ENCODE measurements at regions not wholly inside any gene's neighbourhood (a gene's known extent, or its start where the extent isn't known, plus 50 kb on each side); places are given as distances from the start of the nearest gene placed in this dataset.

DNA sequence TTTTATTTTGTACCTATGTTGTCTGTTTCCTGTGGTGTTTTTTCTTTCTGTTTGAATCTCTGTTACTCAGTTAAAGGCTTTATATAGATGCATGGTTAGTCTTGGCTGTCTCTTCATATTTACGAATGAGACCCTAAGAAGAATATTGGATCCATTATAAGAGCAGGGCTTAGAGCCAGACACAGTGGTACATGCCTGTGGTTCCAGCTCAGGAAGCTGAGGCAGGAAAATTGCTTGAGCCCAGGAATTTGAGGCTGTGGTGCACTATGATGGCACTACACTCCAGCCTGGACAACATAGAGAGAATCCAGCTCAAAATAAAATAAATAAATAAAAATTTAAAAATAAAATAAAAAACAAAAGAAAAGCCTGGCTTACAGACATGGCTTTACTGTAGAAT is 211.1 kb downstream of the SOD2 start:
- H3K9me3 Mint-ChIP-seq: peaks cover 0 to 10% (median 0%) of the 10 kb centered on the region in 7 donors
- H3K4me1 Mint-ChIP-seq: peaks cover 1% of the 10 kb centered on the region
- Histone ChIP-seq H2AFZ (ENCODE audit: insufficient read depth, low read depth, low read length, poor library complexity, severe bottlenecking) (no peak overlapping the region), H3K4me2 (replicated peaks; ENCODE audit: extremely low read depth, low read length, poor library complexity, severe bottlenecking) (no peak overlapping the region), H3K27ac (ENCODE audit: low read depth in 1 of 2, low read length in 2 of 2) (no peak overlapping the region), H3K79me2 (ENCODE audit: insufficient read depth, low read length) (no peaks in the 10 kb centered on the region), H3K4me1 (ENCODE audit: control insufficient read depth in 1 of 2, insufficient read depth in 2 of 2, low read length in 2 of 2) (no peaks in the 10 kb centered on the region), H4K20me1 (ENCODE audit: insufficient read depth, low read length) (no peaks in the 10 kb centered on the region), H3K9ac (ENCODE audit: insufficient read depth, low read length, poor library complexity, severe bottlenecking) (no peak overlapping the region), H3K36me3 (replicated peaks in 1 of 2; ENCODE audit: control insufficient read depth in 1 of 2, insufficient read depth in 2 of 2, low read length in 2 of 2) (no peaks in the 10 kb centered on the region), H3K9me3 (replicated peaks in 1 of 2; ENCODE audit: control insufficient read depth in 1 of 2, insufficient read depth in 1 of 2, low read length in 2 of 2) (no peaks in the 10 kb centered on the region), H3K4me3 (replicated peaks in 1 of 3; ENCODE audit: low read depth in 2 of 3, low read length in 3 of 3) (no peak overlapping the region), H3K27me3 (ENCODE audit: control insufficient read depth in 2 of 2, insufficient read depth in 2 of 2, low read length in 2 of 2) (no peaks in the 10 kb centered on the region)
- TF ChIP-seq, protein P1, sequence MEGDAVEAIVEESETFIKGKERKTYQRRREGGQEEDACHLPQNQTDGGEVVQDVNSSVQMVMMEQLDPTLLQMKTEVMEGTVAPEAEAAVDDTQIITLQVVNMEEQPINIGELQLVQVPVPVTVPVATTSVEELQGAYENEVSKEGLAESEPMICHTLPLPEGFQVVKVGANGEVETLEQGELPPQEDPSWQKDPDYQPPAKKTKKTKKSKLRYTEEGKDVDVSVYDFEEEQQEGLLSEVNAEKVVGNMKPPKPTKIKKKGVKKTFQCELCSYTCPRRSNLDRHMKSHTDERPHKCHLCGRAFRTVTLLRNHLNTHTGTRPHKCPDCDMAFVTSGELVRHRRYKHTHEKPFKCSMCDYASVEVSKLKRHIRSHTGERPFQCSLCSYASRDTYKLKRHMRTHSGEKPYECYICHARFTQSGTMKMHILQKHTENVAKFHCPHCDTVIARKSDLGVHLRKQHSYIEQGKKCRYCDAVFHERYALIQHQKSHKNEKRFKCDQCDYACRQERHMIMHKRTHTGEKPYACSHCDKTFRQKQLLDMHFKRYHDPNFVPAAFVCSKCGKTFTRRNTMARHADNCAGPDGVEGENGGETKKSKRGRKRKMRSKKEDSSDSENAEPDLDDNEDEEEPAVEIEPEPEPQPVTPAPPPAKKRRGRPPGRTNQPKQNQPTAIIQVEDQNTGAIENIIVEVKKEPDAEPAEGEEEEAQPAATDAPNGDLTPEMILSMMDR (IDR thresholded peaks at IDR 0.05): no peak
- H3K27ac Mint-ChIP-seq: no peak overlapping the region
- H3K27me3 Mint-ChIP-seq (ENCODE audit: low read depth in 3 of 3): peaks cover 1 to 6% (median 5%) of the 10 kb centered on the region in 3 donors
- WGBS (ENCODE audit: insufficient coverage): 100% methylated on average over 1 of the region's 1 CpG
- H3K4me3 Mint-ChIP-seq: no peak overlapping the region
- DNase-seq: no peak
- intact Hi-C loops (cut with micrococcal nuclease): no loop called here
- H3K36me3 Mint-ChIP-seq: no peaks in the 10 kb centered on the region

DNA sequence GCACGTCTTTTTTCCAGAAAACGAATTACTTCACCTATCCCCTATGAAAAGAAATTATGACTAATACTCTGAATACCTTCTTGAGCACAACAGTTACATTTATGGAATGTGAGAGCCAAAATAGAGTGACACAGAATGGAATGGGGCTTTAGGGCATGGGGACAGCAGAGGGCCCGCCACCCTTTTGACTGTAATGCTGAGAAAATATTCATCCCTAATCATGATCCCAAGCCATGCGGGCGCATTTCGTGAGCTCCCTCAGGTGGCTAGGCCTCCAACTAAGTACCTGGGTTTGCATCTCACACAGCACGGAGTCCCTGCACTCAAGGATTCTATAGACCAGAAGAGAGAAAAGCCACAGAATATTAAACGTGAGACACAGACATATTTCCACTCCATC is 212.6 kb downstream of the SOD2 start:
- H2AFZ ChIP-seq (ENCODE audit: insufficient read depth, low read depth, low read length, poor library complexity, severe bottlenecking): no peak overlapping the region
- H3K9me3 ChIP-seq (replicated peaks in 1 of 2; ENCODE audit: control insufficient read depth in 1 of 2, insufficient read depth in 1 of 2, low read length in 2 of 2): no peaks in the 10 kb centered on the region
- H3K9me3 Mint-ChIP-seq: peaks cover 0 to 10% (median 0%) of the 10 kb centered on the region in 7 donors
- peaks cover 1% of the 10 kb centered on the region for H3K4me1 Mint-ChIP-seq
- H3K27ac Mint-ChIP-seq: no peak overlapping the region
- no peak overlapping the region for H3K4me2 ChIP-seq (replicated peaks; ENCODE audit: extremely low read depth, low read length, poor library complexity, severe bottlenecking)
- H3K4me1 ChIP-seq (ENCODE audit: control insufficient read depth in 1 of 2, insufficient read depth in 2 of 2, low read length in 2 of 2): no peaks in the 10 kb centered on the region
- H3K27ac ChIP-seq (ENCODE audit: low read depth in 1 of 2, low read length in 2 of 2): no peak overlapping the region
- H3K27me3 ChIP-seq (ENCODE audit: control insufficient read depth in 2 of 2, insufficient read depth in 2 of 2, low read length in 2 of 2): no peaks in the 10 kb centered on the region
- no peaks in the 10 kb centered on the region for H3K36me3 ChIP-seq (replicated peaks in 1 of 2; ENCODE audit: control insufficient read depth in 1 of 2, insufficient read depth in 2 of 2, low read length in 2 of 2)
- TF ChIP-seq, protein P1 (IDR thresholded peaks at IDR 0.05): no peak
- H3K9ac ChIP-seq (ENCODE audit: insufficient read depth, low read length, poor library complexity, severe bottlenecking): no peak overlapping the region
- 100% methylated on average over 5 of the region's 8 CpGs for whole genome bisulfite sequencing (ENCODE audit: insufficient coverage)
- H3K27me3 Mint-ChIP-seq (ENCODE audit: low read depth in 3 of 3): peaks cover 1 to 5% (median 4%) of the 10 kb centered on the region in 3 donors
- no peak overlapping the region for H3K4me3 Mint-ChIP-seq
- DNase-seq: no peak
- H3K36me3 Mint-ChIP-seq: no peaks in the 10 kb centered on the region
- H3K79me2 ChIP-seq (ENCODE audit: insufficient read depth, low read length): no peaks in the 10 kb centered on the region
- no peaks in the 10 kb centered on the region for H4K20me1 ChIP-seq (ENCODE audit: insufficient read depth, low read length)
- intact Hi-C loops (cut with micrococcal nuclease): no loop called here
- H3K4me3 ChIP-seq (replicated peaks in 1 of 3; ENCODE audit: low read depth in 2 of 3, low read length in 3 of 3): no peak overlapping the region

Data from CD14-positive monocyte (primary cell).